HG03060 (cell line): ENCODE measurements at regions not wholly inside any gene's neighbourhood (a gene's known extent, or its start where the extent isn't known, plus 50 kb on each side); places are given as distances from the start of the nearest gene placed in this dataset.

ENCODE experiments used
- ATAC-seq: cut with Tn5 transposase; IDR thresholded peaks from one replicate; pipeline ENCODE4 v1.9.1; 2021; ENCODE audit warnings: low read depth, moderate number of reproducible peaks; ENCODE audit not compliant: unreplicated experiment

GRCh38 chr1:80018348-80018747, 1011.8 kb upstream of the ADGRL4 start:
- ATAC-seq, result no peak

- ATAC-seq, result no peak
Measured at GRCh38 chr1:80008934-80009333, 1002.4 kb upstream of the ADGRL4 start.

- no peak for ATAC-seq
Measured at GRCh38 chr1:80003250-80003649, 996.7 kb upstream of the ADGRL4 start.

GRCh38 chr1:79988401-79988800, 981.9 kb upstream of the ADGRL4 start:
- ATAC-seq, result no peak

- ATAC-seq, result no peak
Measured at GRCh38 chr1:79982211-79982610, 975.7 kb upstream of the ADGRL4 start.

GRCh38 chr1:79981481-79981880, 975.0 kb upstream of the ADGRL4 start:
- ATAC-seq, result no peak

- ATAC-seq, result no peak
Measured at GRCh38 chr1:79979346-79979745, 972.8 kb upstream of the ADGRL4 start.

- ATAC-seq, result no peak
Measured at GRCh38 chr1:79976287-79976686, 969.8 kb upstream of the ADGRL4 start.

GRCh38 chr1:79974659-79975058, 968.1 kb upstream of the ADGRL4 start:
- no peak for ATAC-seq

- no peak for ATAC-seq
Measured at GRCh38 chr1:79969886-79970285, 963.4 kb upstream of the ADGRL4 start.

- ATAC-seq, result no peak
Measured at GRCh38 chr1:79966438-79966837, 959.9 kb upstream of the ADGRL4 start.

GRCh38 chr1:79959635-79960034, 953.1 kb upstream of the ADGRL4 start:
- ATAC-seq, result no peak

GRCh38 chr1:79955966-79956365, 949.4 kb upstream of the ADGRL4 start:
- no peak for ATAC-seq

- no peak for ATAC-seq
Measured at GRCh38 chr1:79950511-79950910, 944.0 kb upstream of the ADGRL4 start.

GRCh38 chr1:79945391-79945790, 938.9 kb upstream of the ADGRL4 start:
- ATAC-seq, result no peak

GRCh38 chr1:79929356-79929755, 922.8 kb upstream of the ADGRL4 start:
- ATAC-seq, result no peak

- ATAC-seq, result no peak
Measured at GRCh38 chr1:79928901-79929300, 922.4 kb upstream of the ADGRL4 start.

GRCh38 chr1:79920960-79921669, 914.6 kb upstream of the ADGRL4 start:
- no peak for ATAC-seq

GRCh38 chr1:79914896-79915295, 908.4 kb upstream of the ADGRL4 start:
- no peak for ATAC-seq

- no peak for ATAC-seq
Measured at GRCh38 chr1:79912813-79913212, 906.3 kb upstream of the ADGRL4 start.

GRCh38 chr1:79903321-79903720, 896.8 kb upstream of the ADGRL4 start:
- no peak for ATAC-seq

- no peak for ATAC-seq
Measured at GRCh38 chr1:79902418-79902817, 895.9 kb upstream of the ADGRL4 start.

- no peak for ATAC-seq
Measured at GRCh38 chr1:79899914-79900313, 893.4 kb upstream of the ADGRL4 start.
